NOMO-1 treated with DMSO at 0.1 percent for 48 hours (cell line): ENCODE measurements at regions not wholly inside any gene's neighbourhood (a gene's known extent, or its start where the extent isn't known, plus 50 kb on each side); places are given as distances from the start of the nearest gene placed in this dataset.
"Not testable (repeated sequence)": the region's sequence is repeated elsewhere in the genome, so short reads cannot be mapped to it uniquely, and the experiment has no call there.

Experiments
- DNase-seq: peaks from one replicate; lab custom pipeline; 2025; ENCODE audit not compliant: unreplicated experiment; lab: John Stamatoyannopoulos, UW

DNA sequence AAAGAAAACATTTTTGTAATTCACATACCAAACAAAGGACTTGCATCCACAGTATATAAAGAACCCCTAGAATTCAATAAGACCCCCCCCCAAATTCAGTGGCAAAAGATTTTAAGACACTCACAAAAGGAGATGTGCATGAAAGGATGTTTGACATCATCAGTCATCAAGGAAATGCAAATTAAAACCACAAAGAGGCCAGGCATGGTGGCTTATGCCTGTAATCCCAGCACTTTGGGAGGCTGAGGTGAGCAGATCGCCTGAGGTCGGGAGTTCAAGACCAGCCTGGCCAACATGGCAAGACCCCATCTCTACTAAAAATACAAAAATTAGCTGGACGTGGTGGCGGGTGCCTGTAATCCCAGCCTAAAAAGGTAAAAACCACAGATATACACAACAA, 61.3 kb downstream of the AIPL1 start:
- DNase-seq, result not testable (repeated sequence)

DNA sequence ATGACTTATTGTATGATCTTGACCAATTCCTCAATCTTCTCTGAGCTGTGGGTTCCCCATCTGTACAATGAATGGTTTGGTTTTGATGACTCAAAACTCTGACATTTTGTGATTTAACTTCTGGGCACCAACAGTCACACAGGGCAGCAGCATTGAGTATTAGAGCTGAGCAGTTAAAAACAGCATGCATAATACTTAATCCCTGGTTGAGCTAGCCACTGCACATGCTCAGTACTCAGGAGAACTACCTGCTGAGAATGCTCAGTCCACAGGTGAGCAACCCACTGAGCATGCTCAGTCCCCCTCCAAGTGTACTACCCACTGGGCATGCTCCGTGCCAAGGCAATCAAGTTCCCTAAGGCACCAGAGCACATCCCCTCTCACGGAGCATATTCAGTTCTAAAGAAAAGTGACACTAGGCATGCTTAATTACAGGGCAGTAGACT, 68.7 kb downstream of the AIPL1 start:
- DNase-seq, result peak; percentile 74

- DNase-seq, result peak; percentile 75
Measured at GRCh38 chr17:6365200-6365943, 69.5 kb downstream of the AIPL1 start.

GRCh38 chr17:6361733-6362132, 73.2 kb downstream of the AIPL1 start:
- DNase-seq, result no peak

GRCh38 chr17:6358131-6358530, 76.8 kb downstream of the AIPL1 start:
- no peak for DNase-seq

- DNase-seq, result no peak
Measured at GRCh38 chr17:6356562-6356961, 78.4 kb downstream of the AIPL1 start.

DNA sequence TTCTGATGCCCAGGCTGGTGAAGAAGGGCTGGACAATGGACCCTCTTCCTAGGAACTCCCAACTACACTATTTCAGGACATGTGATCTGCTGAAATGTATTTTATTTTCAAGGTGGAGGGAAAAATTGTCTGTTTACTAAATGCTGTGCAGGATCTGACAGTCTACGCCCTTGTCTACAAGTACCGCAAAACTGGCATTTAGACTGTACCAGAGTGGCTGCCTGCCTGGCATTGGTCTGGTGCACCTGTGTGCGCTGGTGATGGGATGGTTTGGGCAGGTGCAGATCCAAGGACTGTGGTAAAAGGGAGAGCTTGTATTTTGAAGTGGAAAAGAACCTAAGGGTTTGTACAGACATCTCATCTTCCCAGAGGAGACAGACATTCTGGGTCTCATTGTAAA, 79.7 kb downstream of the AIPL1 start:
- no peak for DNase-seq

- DNase-seq, result no peak
Measured at GRCh38 chr17:6352801-6353560, 81.9 kb downstream of the AIPL1 start.

DNA sequence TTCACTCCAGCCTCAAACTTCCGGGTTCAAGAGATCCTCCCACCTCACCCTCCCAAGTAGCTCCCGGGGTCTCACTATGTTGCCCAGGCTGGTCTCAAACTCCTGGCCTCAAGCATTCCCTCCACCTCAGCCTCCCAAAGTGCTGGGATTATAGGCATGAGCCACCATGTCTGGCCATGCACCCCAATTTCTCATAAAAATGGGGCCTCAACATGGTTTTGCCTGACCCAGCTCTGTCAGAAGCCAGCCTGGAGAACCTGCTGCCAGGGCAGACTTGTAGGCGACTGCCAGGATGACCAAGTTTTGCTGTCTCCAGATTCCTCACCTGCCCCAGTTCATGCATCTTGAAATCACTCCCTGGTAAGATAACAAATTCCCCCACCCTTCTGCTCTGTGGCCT, 82.9 kb downstream of the AIPL1 start:
- DNase-seq, result no peak

- no peak for DNase-seq
Measured at GRCh38 chr17:6350806-6351205, 84.1 kb downstream of the AIPL1 start.

GRCh38 chr17:6348891-6349290, 86.0 kb downstream of the AIPL1 start:
- DNase-seq, result no peak

DNA sequence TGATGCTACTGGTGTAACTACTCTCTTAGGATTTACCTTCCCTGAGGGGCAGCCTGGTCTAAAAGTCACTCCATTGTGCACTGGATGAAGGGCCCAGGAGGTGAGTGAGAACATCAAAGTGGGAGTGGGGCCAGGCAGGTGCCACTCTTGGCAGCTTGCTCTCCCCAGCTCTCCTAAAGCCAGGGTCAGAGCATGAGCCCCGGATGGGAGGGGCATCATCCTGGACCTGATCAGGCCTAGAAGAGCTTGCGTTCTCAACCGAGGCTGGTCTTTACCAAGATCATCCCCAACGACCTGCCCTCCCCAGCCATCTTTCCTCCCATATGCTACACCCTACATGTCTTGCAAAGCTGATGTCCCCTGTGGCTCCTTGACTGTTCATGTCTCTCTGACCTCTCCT, 87.1 kb downstream of the AIPL1 start:
- DNase-seq, result no peak

DNA sequence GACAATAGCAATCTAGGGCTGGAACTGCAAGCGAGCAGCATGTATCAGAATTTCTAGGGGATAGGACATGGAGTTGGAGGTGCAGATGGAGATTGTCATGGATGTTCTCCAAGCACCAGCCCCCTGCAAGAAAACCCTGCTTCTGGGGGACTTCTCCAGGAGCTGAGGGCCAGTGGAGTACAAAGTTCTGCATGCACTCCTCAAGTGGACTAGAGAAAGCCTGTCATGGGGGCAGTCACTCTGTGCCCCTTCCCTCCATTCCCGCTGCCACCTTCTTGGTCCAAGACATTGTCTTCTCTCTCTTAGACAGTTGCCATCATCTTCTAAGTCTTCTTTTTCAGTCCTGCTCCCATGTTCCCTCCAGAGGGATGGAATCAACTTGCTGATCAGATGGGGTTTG, 87.9 kb downstream of the AIPL1 start:
- DNase-seq, result no peak

GRCh38 chr17:6346156-6346786, 88.7 kb downstream of the AIPL1 start:
- no peak for DNase-seq

DNA sequence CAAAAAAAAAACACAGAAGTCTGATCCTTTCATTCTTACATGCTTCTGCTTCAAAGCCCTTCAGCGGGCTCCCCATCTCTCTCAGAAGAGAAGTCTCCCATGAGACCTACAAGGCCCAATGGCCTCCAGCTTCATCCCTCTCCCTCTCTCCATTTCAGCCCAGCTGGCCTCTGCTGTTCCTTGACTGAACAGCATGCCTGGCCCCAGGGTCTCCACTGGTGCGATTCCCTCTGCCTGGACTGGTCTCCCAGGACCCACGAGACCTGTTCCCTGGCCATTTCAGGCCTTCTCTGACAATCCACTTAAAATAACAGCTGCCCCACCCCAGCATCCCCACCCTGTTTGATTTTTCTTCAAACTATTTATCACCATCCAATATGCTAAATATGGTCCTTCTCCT, 91.2 kb downstream of the AIPL1 start:
- no peak for DNase-seq

- DNase-seq, result no peak
Measured at GRCh38 chr17:6343191-6343590, 91.7 kb downstream of the AIPL1 start.

DNA sequence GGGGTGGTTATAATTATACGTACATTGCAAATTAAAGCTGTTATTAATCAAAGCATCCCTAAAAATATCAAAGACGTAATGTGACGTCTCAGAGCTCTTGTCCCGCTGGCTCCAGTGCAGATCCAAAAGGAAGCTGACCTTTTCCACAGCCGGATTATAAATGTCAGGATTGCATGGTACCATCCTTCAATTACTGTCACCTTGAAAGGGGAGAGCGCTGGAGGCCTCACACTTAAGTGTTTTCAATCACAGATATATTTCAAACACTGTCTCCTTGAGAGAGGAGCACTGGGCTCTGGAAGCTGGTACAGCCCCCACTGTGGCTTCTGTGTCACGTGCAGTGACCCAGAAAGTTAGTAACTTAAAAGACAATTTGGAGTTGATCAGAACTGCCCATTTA, 94.2 kb downstream of the AIPL1 start:
- no peak for DNase-seq

GRCh38 chr17:6334386-6334785, 100.5 kb downstream of the AIPL1 start:
- DNase-seq, result no peak

DNA sequence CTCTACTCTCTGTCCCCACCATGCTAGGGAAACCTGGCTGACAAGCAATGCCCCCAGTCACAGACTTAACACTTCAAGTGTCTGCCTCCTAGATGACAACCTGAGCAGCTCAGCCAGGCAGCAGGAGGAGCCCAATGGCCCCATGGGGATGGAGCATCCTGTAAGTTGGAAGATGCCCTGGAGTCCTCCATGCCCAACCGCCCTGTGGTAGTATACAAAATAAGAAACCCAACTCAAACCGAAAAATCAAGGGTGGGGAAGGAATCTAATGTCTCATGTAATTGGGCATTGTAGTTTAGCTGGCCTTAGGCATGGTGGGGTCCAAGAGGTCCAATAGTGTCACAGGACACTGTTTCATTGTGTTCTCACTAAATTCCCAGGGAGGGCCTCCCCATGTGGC, 104.0 kb downstream of the AIPL1 start:
- DNase-seq, result no peak

DNA sequence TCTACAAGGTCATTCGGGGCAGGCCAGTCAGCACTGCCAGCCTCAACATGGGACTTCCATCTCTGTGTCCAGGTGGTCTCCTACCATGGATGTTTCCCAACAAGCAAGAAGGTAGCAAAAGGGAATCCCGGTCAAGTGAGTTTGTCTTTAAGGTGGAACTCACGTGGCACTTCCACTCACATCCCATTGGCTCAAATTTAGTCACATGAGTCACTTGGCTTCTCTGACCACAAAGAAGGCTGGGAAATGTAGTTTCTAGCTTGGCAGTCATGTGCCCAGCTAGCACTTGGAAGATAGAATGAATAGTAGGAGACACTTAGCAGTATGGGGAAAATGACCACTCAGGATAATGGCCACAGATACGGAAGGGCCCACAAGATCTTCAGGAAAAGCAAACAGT, 106.6 kb downstream of the AIPL1 start:
- no peak for DNase-seq

DNA sequence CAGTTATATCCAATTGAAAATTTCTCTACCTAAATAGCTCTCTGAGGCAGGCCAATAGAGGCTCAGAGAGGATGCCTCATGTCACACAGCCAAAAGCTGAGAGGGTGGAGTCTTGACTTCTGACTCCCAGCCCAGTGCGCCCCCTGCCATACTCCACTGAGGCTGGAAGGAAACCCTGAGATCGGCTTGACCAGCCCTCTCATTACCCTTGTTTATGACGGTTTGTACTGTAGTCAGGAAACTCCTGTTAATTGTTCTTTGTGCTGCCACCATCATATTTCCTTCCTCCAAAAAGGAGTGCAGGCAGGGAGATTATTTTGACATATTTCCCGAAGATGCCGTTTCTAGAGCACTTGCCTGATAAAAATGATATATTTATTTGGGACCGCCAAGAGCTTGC, 107.9 kb downstream of the AIPL1 start:
- DNase-seq, result no peak

DNA sequence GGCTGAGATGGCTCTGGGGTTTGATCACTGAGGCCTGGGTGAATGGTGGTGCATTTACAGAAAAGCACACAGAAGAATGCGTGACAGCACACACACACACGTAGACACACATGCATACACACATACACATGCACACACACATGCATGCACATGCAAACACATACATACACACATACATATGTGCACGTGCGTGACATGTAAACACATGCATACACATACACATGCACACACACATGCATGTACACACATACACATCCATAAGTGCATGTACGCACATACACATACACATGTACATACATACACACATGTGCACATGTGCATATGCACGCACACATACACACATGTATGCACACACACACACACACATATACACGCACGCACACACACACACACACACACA, 108.4 kb downstream of the AIPL1 start:
- no peak for DNase-seq
